COLO829 (cell line): ENCODE measurements at regions not wholly inside any gene's neighbourhood (a gene's known extent, or its start where the extent isn't known, plus 50 kb on each side); places are given as distances from the start of the nearest gene placed in this dataset.
A peak's percentile ranks its signal among the peaks of the same experiment; 100 is the strongest.

Source experiments
- DNase-seq: peaks from one replicate; pipeline ENCODE4 v3.0.0; 2012; ENCODE audit warnings: low spot score

- no peak for DNase-seq
Measured at GRCh38 chrX:14173873-14174272, 144.2 kb upstream of the GEMIN8 start.

GRCh38 chrX:14164828-14165227, 135.1 kb upstream of the GEMIN8 start:
- no peak for DNase-seq

- no peak for DNase-seq
Measured at GRCh38 chrX:14125462-14125861, 95.8 kb upstream of the GEMIN8 start.

- no peak for DNase-seq
Measured at GRCh38 chrX:14124562-14124961, 94.9 kb upstream of the GEMIN8 start.

GRCh38 chrX:14095702-14096101, 66.0 kb upstream of the GEMIN8 start:
- DNase-seq: peak; percentile 44

- no peak for DNase-seq
Measured at GRCh38 chrX:14094191-14094590, 64.5 kb upstream of the GEMIN8 start.

- no peak for DNase-seq
Measured at GRCh38 chrX:14084466-14084865, 54.8 kb upstream of the GEMIN8 start.

GRCh38 chrX:14083783-14084182, 54.1 kb upstream of the GEMIN8 start:
- no peak for DNase-seq

- no peak for DNase-seq
Measured at GRCh38 chrX:14079891-14080430, 50.3 kb upstream of the GEMIN8 start.
